Stimulated activated CD4-positive, alpha-beta T cell treated with anti-CD3 and anti-CD28 coated beads, Interleukin-15, amount 100 ng/mL, for 48 hours (primary cell): ENCODE measurements at regions not wholly inside any gene's neighbourhood (a gene's known extent, or its start where the extent isn't known, plus 50 kb on each side); places are given as distances from the start of the nearest gene placed in this dataset.

ENCODE experiments used
- DNase-seq, 2 donors: peaks; one replicate each; pipeline ENCODE4 v3.0.0-alpha.2; 2020; ENCODE audit warnings: low read depth in 2 of 2

DNA sequence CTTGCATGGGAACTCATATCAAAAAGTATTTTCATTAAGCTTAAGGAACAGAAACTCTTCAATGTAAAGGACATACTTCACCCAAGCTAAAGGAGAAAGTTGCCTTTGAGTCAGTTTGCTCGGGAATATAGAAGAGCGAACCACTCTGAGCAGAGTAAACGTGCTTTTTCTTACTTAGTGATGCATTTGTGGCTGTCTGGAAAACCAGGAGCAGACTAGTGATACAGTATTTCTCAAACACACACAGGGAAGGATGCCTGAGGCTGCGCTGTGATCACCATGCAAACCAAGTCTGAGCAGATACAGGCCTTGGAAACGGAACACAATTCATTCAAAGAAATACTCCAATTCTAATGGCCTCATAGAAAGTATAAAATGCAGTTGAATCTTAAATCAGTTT is 121.0 kb upstream of the CDIN1 start:
- no peak for DNase-seq

DNA sequence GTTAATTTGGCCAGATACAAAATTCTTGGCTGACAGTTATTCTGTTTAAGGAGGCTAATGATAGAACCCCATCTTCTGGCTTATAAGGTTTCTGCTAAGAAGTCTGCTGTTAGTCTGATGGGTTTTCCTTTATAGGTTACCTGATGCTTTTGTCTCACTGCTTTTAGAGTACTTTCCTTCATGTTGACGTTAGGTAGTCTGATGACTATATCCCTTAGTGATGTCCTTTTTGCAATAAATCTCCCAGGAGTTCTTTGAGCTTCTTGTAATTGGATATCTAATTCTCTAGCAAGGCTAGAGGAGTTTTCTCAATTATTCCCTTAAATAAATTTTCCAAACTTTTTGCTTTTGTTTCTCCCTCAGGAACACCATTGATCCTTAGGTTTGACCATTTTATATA is 114.1 kb upstream of the CDIN1 start:
- DNase-seq: no peak

DNA sequence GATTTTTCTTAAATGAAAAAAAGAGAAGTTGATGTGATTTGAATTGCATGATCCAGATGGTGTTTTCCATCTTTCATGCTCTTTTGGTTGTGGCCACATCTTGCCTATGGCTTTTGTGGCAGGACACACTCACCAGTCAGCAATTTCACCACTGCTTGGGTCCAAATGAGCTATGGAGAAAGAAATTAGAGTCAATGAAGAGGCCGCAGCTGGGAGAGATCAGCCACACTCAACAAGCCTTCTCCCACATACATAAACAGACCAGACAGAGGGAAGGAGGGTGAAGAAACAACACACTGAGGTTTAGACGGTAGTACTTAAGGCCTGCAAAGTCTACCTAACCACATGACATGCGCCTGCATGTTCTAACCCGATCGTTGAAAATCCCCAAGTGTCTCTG is 110.7 kb upstream of the CDIN1 start:
- no peak for DNase-seq

GRCh38 chr15:36469311-36469966 is 110.0 kb upstream of the CDIN1 start:
- DNase-seq: no peak

GRCh38 chr15:36472672-36473071 is 106.8 kb upstream of the CDIN1 start:
- DNase-seq: no peak

DNA sequence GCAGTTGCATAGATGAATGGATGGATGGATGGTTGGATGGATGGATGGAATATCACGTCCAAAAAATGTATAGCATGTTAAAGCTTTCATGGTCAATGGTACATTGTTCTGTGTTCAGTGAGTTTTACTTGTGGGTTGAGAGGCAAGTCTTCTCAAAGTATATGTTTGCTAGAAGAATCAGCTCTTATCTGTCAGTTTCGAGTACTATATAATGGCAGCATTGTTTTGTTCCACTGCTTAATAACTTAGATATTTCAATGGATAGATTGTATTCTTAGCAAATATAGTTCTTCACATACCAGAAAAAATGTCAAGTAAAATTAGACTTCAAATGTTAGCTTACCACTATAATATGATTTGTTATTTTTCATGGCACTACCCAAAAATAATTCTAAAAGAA is 100.9 kb upstream of the CDIN1 start:
- DNase-seq: no peak

DNA sequence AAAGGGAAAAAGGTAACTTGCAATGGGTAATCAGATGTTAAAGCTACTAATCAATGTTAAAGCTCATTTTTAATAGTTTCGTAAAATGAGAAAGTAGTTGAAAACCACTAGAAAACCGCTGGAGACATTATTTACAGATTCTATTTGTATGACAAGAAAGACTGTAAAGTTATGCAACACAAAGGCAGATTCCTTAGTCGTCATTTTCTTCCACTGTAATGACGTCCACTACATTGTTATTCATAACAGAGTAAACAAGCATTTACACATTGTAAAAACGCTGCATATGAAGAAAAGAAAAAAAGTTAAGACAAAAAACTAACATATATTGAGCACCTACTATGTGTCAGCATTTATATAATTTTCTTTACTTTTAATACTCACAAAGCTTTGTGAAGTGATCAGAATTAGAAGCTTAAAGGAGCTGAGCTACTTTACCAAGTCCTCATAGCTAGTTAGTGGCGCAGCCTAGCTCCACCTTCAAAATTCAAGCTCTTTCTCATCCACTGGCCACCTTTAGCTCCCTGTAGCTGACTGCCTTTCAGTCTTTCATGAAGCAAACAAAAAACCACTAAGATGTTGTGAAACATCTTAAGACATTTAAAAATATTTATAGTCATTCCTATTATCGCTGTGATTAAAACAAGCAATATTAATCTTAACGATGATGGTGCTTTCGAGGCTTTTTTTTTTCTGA is 100.1 kb upstream of the CDIN1 start:
- DNase-seq: no peak

DNA sequence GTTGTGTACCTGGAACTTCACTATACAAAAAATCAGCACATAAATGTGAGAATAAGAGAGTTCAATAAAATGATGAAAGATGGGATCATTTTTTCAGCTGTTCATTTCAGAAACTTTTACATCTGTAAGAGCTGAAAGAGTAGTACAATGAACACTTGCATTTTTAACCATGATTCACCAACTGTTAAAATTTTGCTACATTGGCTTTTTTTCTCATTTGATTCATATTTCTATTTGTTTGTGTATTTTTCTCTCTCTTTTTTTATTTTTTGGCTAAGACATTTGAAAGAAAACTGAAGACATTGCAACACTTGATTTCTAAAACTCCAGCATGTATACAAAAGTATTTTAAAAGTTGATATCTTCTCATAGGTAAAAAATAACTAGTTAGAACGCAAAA is 98.3 kb upstream of the CDIN1 start:
- no peak for DNase-seq

DNA sequence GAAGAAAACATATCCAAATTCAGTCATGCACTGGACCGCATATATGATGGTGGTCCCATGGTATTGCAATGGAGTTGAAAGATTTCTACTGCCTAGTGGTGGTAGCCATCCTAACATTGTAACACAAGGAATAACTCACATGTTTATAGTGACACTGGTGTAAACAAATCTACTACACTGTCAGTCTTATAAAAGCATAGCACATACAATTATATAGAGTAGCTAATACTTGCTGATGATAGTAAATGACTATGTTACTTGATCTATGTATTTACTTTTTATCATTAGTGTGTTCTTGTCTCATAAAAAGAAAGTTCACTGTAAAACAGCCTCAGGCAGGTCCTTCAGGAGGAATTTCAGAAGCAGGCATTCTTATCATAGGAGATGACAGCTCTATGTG is 96.0 kb upstream of the CDIN1 start:
- no peak for DNase-seq

DNA sequence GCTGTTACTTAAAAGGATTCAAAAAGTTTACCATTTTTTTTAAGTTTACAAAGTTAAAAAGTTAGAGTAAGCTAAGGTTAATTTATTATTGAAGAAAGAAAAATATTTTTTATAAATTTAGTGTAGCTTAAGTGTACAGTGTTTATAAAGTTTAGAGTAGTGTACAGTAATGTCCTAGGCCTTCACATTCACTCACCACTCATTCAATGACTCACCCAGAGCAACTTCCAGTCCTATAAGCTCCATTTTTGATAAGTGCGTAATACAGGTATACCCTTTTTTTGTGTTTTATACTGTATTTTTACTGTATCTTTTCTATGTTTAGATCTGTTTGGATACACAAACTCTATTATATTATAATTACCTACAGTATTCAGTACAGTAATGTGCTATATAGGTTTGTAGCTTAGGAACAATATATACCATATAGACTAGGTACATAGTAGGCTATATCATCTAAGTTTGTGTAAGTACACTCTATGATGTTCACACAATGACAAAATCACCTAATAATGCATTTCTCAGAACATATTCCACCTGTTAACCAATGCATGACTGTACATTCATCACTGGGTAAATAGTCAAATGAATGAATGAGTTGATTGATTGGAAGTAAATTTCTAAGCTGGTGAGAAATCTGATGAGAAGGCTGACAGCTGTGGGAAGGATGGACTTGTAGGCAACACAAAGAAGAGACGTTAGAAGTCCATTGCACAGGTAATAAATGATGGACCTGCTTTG is 95.2 kb upstream of the CDIN1 start:
- DNase-seq: no peak

DNA sequence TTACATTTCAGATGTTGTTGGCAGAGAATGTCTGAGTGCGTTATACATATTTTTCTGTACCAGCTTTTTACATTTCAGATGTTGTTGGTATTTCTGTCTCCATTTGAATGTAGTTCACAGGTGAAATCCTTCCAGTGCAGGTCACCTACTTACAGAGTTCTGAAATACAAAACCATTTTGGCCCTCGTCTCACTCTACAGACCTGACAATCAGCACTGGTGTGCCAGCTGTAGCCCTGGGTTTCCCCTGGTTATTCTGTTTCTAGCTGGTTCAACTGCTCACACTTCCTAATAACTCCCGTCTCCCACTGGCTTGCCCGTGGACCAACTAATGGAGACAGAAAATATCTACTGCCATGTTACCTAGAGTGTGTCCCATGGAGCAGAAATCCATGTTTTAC is 87.5 kb upstream of the CDIN1 start:
- DNase-seq: no peak

GRCh38 chr15:36495456-36495991 is 83.9 kb upstream of the CDIN1 start:
- no peak for DNase-seq

DNA sequence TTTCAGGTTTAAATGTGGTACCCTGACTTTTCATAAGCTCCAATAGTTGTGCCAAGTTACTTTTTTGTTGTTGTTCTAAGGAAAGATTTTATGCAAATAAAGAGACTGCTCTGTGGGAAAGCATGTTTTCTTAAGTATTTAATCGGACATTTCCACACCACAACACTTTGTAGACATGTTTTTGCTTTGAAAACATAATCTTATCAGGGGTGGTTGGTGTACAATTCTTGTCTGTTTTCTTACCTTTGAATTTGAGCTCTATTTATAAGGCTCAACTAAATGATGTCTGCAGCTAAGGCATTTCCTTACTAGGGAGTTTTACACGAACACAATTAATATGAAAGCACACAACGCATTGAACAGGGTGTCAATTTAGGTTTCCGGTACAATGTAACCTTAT is 81.5 kb upstream of the CDIN1 start:
- DNase-seq: no peak

GRCh38 chr15:36498401-36498800 is 81.0 kb upstream of the CDIN1 start:
- DNase-seq: no peak

GRCh38 chr15:36498916-36499315 is 80.5 kb upstream of the CDIN1 start:
- DNase-seq: no peak

DNA sequence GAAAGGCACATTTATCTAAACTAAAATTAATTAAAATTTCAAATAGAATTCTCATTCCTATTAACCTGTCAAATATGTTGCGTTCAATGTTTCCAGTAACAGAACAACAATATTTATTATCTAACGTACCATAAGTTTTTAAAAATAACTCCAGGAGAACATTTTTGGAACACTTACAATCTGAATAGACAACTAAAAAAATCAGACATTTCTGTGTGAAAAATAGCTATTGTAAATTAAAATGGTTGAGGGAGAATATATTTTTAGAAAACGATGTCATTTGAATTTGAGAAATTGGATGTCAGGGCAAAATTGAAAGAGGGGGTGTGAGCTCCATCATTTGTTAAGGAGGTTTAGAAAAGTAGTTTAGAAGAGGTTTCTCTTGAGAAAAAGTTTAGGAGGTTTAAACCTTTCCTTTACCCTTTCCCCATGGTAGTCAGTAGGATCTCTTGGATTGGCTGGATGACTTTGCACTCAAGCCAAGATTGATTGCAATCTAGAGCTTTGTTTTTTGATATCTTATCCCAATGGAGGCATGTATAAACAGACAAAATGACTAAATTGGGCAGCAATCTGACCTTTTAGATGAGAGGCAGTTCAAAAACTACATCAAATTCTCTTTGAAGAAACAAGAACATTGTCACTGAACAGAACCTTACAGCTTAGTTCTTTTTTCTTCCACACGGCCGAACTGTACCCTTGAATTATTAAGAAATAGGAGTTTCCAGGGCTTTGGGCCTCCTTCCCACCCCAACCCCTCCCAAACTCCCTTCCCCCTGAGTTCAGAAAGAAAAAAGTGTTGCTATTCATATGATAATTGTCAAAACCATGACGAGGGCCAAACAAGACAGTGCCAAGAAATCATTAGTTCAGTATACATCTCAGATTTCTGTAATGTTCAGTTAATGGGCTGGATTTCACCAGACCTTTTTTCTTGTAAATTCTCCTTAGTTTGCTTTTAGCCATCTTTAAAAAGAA is 79.7 kb upstream of the CDIN1 start:
- DNase-seq: no peak

DNA sequence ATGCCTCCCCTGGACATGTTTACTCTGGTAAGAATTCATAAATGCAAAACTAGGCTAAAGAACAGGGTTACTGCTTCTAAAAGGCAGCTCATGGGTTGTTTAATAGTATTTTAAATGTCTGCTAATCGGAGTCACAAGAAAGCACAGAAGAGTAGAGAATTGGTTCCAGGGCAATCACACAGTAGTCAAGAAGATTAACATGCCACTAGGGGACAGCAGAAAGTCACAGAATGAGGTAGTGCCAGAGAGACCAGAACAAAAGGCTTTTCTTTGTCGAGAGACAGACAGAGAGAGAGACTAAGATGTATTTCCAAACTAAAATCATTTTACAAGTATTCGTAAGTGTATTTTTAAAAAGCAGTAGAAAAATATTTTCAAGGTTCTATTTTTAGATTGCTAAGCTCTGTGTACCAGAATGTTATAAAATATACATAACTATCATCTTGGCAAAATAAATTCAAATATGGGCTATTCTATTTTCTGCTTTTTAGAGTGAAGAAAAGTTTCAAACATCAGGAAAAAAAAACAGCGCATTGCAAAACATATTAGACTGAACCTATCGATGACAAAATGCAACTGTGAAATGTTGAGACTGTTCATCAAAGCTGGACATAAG is 78.3 kb upstream of the CDIN1 start:
- DNase-seq: no peak

GRCh38 chr15:36502509-36502908 is 76.9 kb upstream of the CDIN1 start:
- no peak for DNase-seq

GRCh38 chr15:36506733-36507356 is 72.6 kb upstream of the CDIN1 start:
- no peak for DNase-seq

DNA sequence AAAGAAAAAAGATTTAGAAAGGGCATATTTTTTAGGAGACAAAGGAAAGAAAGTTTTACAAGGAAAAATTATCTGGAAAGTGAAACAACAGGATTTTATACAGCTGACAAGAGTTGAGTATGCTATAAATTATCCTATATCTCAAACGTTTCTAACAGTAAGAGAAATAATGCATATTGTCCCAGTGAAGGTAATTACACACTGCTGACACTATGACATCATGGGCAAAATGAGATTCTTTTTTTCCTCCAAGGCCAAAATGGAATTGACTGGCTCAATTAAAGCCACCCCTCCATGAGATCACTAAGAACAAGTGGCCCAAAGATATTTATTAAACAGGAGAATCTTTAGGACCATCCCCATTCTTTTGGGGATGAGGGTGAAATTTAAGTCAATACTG is 72.0 kb upstream of the CDIN1 start:
- no peak for DNase-seq

DNA sequence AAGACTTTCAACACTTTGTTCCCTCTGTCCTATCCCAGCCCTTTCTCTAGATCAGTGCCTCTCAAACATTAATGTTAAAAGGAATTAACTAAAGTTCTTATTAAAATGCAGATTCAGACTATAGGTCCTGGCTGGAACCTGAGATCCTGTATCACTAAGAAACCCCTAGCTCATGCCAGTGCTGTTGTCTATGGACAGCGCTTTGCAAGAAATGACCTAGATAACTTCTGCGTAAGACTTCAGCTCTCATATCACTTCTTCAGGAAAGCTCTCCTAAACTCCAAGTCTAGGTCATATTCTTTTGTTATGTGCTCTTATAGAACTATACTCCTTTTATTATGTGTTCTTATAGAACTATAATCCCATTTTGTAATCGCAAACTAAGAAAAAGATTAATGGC is 67.8 kb upstream of the CDIN1 start:
- DNase-seq: no peak
